CD4-positive, alpha-beta T cell (primary cell): ENCODE measurements at regions not wholly inside any gene's neighbourhood (a gene's known extent, or its start where the extent isn't known, plus 50 kb on each side); places are given as distances from the start of the nearest gene placed in this dataset.

Experiments
- ATAC-seq: fragments of 200-7000 bp; cut with Tn5 transposase; one replicate; pipeline ENCODE4 v1.10.0; 2022; ENCODE audit warnings: mild to moderate bottlenecking; ENCODE audit not compliant: poor library complexity
- CTCF ChIA-PET: fragments of 350-600 bp; sonication (Branson Sonifier 250); formaldehyde crosslinking; loops from one replicate; lab custom pipeline; 2021; ENCODE audit warnings: antibody characterized with exemption, inconsistent platforms; lab: Charles Lee
- POLR2A ChIA-PET: fragments of 350-600 bp; sonication (Branson Sonifier 250); formaldehyde crosslinking; loops from one replicate; lab custom pipeline; 2021; ENCODE audit warnings: antibody characterized with exemption, inconsistent platforms; lab: Charles Lee
- DNase-seq, 14 experiments: peaks; one replicate each; pipeline ENCODE4 v3.0.0-alpha.2; 2013 to 2020; ENCODE audit warnings: mixed read lengths in 2 of 14
- H3K27ac ChIP-seq, 2 donors: one replicate each; pipeline versions ENCODE4 v1.5.1 to v1.7.0; 2013; ENCODE audit warnings: low read length in 2 of 2, low read depth in 1 of 2, mild to moderate bottlenecking in 1 of 2
- H3K27me3 ChIP-seq, 2 experiments: 1 replicate in 1 of 2; 2 replicates in 1 of 2; pipeline versions ENCODE4 v1.6.1 to v1.7.0; 2013; ENCODE audit warnings: low read length in 2 of 2, control low read depth in 1 of 2, mild to moderate bottlenecking in 1 of 2, moderate library complexity in 1 of 2; ENCODE audit not compliant: insufficient read depth in 2 of 2, control insufficient read depth in 1 of 2
- H3K36me3 ChIP-seq: one replicate; pipeline ENCODE4 v1.6.1; 2013; ENCODE audit warnings: low read length, control low read depth; ENCODE audit not compliant: insufficient read depth
- H3K4me1 ChIP-seq: one replicate; pipeline ENCODE4 v1.6.1; 2013; ENCODE audit warnings: low read length, control low read depth; ENCODE audit not compliant: insufficient read depth
- H3K4me3 ChIP-seq: one replicate; pipeline ENCODE4 v1.5.1; 2013; ENCODE audit warnings: mild to moderate bottlenecking, low read length, moderate library complexity
- H3K9me3 ChIP-seq, 2 experiments: 1 replicate in 1 of 2; 2 replicates in 1 of 2; pipeline versions ENCODE4 v1.6.1 to v1.7.0; 2013; ENCODE audit warnings: low read length in 2 of 2, mild to moderate bottlenecking in 2 of 2, control low read depth in 1 of 2, moderate library complexity in 1 of 2; ENCODE audit not compliant: control insufficient read depth in 1 of 2, insufficient read depth in 1 of 2
- H3K27ac Mint-ChIP-seq: one replicate; pipeline ENCODE4 v1.8.0; 2020; ENCODE audit warnings: mixed read lengths
- H3K27me3 Mint-ChIP-seq: one replicate; pipeline ENCODE4 v1.8.0; 2021; ENCODE audit warnings: mixed read lengths
- H3K36me3 Mint-ChIP-seq: one replicate; pipeline ENCODE4 v1.8.0; 2021; ENCODE audit warnings: low read depth, mixed read lengths
- H3K4me1 Mint-ChIP-seq: one replicate; pipeline ENCODE4 v1.8.0; 2021; ENCODE audit warnings: low read depth, mixed read lengths
- H3K4me3 Mint-ChIP-seq: one replicate; pipeline ENCODE4 v1.8.0; 2020; ENCODE audit warnings: mild to moderate bottlenecking, mixed read lengths
- H3K9me3 Mint-ChIP-seq: one replicate; pipeline ENCODE4 v1.8.0; 2020; ENCODE audit warnings: mixed read lengths
- CTCF ChIP-seq: fragments of 200-600 bp; IDR thresholded peaks from one replicate; pipeline ENCODE4 v1.8.0; 2022; ENCODE audit warnings: antibody characterized with exemption, mild to moderate bottlenecking
- intact Hi-C, 2 experiments: fragments of 100-400 bp; cut with DNase I in 1 of 2; cut with micrococcal nuclease in 1 of 2; formaldehyde crosslinking; loops; one replicate each; pipeline versions ENCODE4 v1.15.1 to v1.9.0; 2023 to 2025; cut with DNase I, micrococcal nuclease

- no peak for TF ChIP-seq CTCF
- ChIA-PET CTCF (no interaction called here), POLR2A (no interaction called here)
- Histone ChIP-seq H3K4me3 (no peak overlapping the region), H3K27me3 (peaks cover 0 to 6% of the 10 kb centered on the region in 2 experiments), H3K27ac (no peak overlapping the region), H3K9me3 (peaks cover 0 to 8% of the 10 kb centered on the region in 2 experiments), H3K4me1 (no peaks in the 10 kb centered on the region), H3K36me3 (no peaks in the 10 kb centered on the region)
- Mint-ChIP-seq H3K9me3 (peaks cover 8% of the 10 kb centered on the region), H3K27me3 (peaks cover 41% of the 10 kb centered on the region), H3K27ac (no peak overlapping the region), H3K4me1 (no peaks in the 10 kb centered on the region), H3K36me3 (no peaks in the 10 kb centered on the region), H3K4me3 (no peak overlapping the region)
- intact Hi-C loops: no loop called here
- DNase-seq: no peak
- no peak for ATAC-seq
These were observed 99.5 kb downstream of the ERCC5 start for GRCh38 chr13:102945324-102945815.

GRCh38 chr13:102944821-102945220, 99.0 kb downstream of the ERCC5 start:
- ChIA-PET POLR2A (no interaction called here), CTCF (no interaction called here)
- intact Hi-C loops: no loop called here
- Histone ChIP-seq H3K9me3 (peaks cover 0 to 8% of the 10 kb centered on the region in 2 experiments), H3K27me3 (peaks cover 0 to 6% of the 10 kb centered on the region in 2 experiments), H3K27ac (no peak overlapping the region), H3K36me3 (no peaks in the 10 kb centered on the region), H3K4me3 (no peak overlapping the region), H3K4me1 (no peaks in the 10 kb centered on the region)
- no peak for TF ChIP-seq CTCF
- no peak for ATAC-seq
- peaks cover 47% of the 10 kb centered on the region for H3K27me3 Mint-ChIP-seq
- no peaks in the 10 kb centered on the region for H3K4me1 Mint-ChIP-seq
- H3K27ac Mint-ChIP-seq: no peak overlapping the region
- no peak for DNase-seq
- no peak overlapping the region for H3K4me3 Mint-ChIP-seq
- H3K9me3 Mint-ChIP-seq: peaks cover 8% of the 10 kb centered on the region
- H3K36me3 Mint-ChIP-seq: no peaks in the 10 kb centered on the region

GRCh38 chr13:102940770-102941169, 94.9 kb downstream of the ERCC5 start:
- ChIA-PET CTCF (no interaction called here), POLR2A (no interaction called here)
- H3K27ac Mint-ChIP-seq: no peak overlapping the region
- peaks cover 0 to 8% of the 10 kb centered on the region in 2 experiments for H3K9me3 ChIP-seq
- no peaks in the 10 kb centered on the region for H3K4me1 ChIP-seq
- no peaks in the 10 kb centered on the region for H3K36me3 Mint-ChIP-seq
- peaks cover 0 to 8% of the 10 kb centered on the region in 2 experiments for H3K27me3 ChIP-seq
- no peaks in the 10 kb centered on the region for H3K36me3 ChIP-seq
- no peak for DNase-seq
- H3K4me3 Mint-ChIP-seq: no peak overlapping the region
- H3K27me3 Mint-ChIP-seq: peaks cover 50% of the 10 kb centered on the region
- no peak overlapping the region for H3K4me3 ChIP-seq
- TF ChIP-seq CTCF: no peak
- intact Hi-C loops: no loop called here
- H3K27ac ChIP-seq: no peak overlapping the region
- ATAC-seq: no peak
- peaks cover 8% of the 10 kb centered on the region for H3K9me3 Mint-ChIP-seq
- no peaks in the 10 kb centered on the region for H3K4me1 Mint-ChIP-seq
